Mesendoderm (in vitro differentiated cells): ENCODE measurements at regions not wholly inside any gene's neighbourhood (a gene's known extent, or its start where the extent isn't known, plus 50 kb on each side); places are given as distances from the start of the nearest gene placed in this dataset.

Experiments used
- DNase-seq: peaks from one replicate; pipeline ENCODE4 v3.0.0; 2013
- H2AK5ac ChIP-seq: 2 replicates; pipeline ENCODE4 v1.6.1; 2013; ENCODE audit warnings: low read length, inconsistent platforms
- H2BK120ac ChIP-seq: 2 replicates; pipeline ENCODE4 v1.6.1; 2013; ENCODE audit warnings: low read depth, mild to moderate bottlenecking, low read length, moderate library complexity, mixed read lengths
- H2BK15ac ChIP-seq: replicated peaks from 2 replicates; pipeline ENCODE4 v1.6.1; 2013; ENCODE audit warnings: low read depth, mild to moderate bottlenecking, moderate library complexity
- H2BK5ac ChIP-seq: 2 replicates; pipeline ENCODE4 v1.6.1; 2013; ENCODE audit warnings: low read length, inconsistent platforms
- H3K18ac ChIP-seq: 2 replicates; pipeline ENCODE4 v1.6.1; 2013; ENCODE audit warnings: mild to moderate bottlenecking, low read length, mixed read lengths
- H3K23ac ChIP-seq: one replicate; pipeline ENCODE4 v1.6.1; 2013; ENCODE audit warnings: low read length
- H3K27ac ChIP-seq: 2 replicates; pipeline ENCODE4 v1.5.1; 2013; ENCODE audit warnings: low read depth, mild to moderate bottlenecking, inconsistent platforms, low read length, moderate library complexity
- H3K27me3 ChIP-seq: 2 replicates; pipeline ENCODE4 v1.6.1; 2013; ENCODE audit warnings: low read length, control low read depth, mild to moderate bottlenecking, inconsistent platforms; ENCODE audit not compliant: insufficient read depth, poor library complexity
- H3K36me3 ChIP-seq: 2 replicates; pipeline ENCODE4 v1.6.1; 2013; ENCODE audit warnings: low read length, inconsistent platforms; ENCODE audit not compliant: control insufficient read depth, insufficient read depth
- H3K4ac ChIP-seq: one replicate; pipeline ENCODE4 v1.6.1; 2013; ENCODE audit warnings: low read depth, mild to moderate bottlenecking, low read length, moderate library complexity
- H3K4me1 ChIP-seq: 2 replicates; pipeline ENCODE4 v1.6.1; 2013; ENCODE audit warnings: low read depth, low read length, inconsistent platforms; ENCODE audit not compliant: control insufficient read depth
- H3K4me2 ChIP-seq: 2 replicates; pipeline ENCODE4 v1.6.1; 2013; ENCODE audit warnings: low read length
- H3K4me3 ChIP-seq: 2 replicates; pipeline ENCODE4 v1.5.1; 2013; ENCODE audit warnings: mild to moderate bottlenecking, low read length
- H3K56ac ChIP-seq: one replicate; pipeline ENCODE4 v1.6.1; 2013; ENCODE audit warnings: low read length
- H3K79me1 ChIP-seq: 2 replicates; pipeline ENCODE4 v1.6.1; 2013; ENCODE audit warnings: low read length, inconsistent platforms
- H3K79me2 ChIP-seq: 2 replicates; pipeline ENCODE4 v1.6.1; 2013; ENCODE audit warnings: mild to moderate bottlenecking, low read length; ENCODE audit not compliant: control insufficient read depth, insufficient read depth
- H3K9ac ChIP-seq: 2 replicates; pipeline ENCODE4 v1.6.1; 2013; ENCODE audit warnings: low read length, inconsistent platforms
- H4K5ac ChIP-seq: one replicate; pipeline ENCODE4 v1.6.1; 2013; ENCODE audit warnings: low read length
- H4K8ac ChIP-seq: one replicate; pipeline ENCODE4 v1.6.1; 2013; ENCODE audit warnings: low read depth, mild to moderate bottlenecking, control low read depth, low read length, moderate library complexity
- WGBS: extraction: QIAGEN DNeasy Blood & Tissue Kit; methylation state at CpG from one replicate; pipeline ENCODE4 v1.1.7; 2013; ENCODE audit warnings: low lambda C conversion rate, missing lambda C conversion rate; ENCODE audit not compliant: insufficient coverage; ENCODE audit errors: extremely low coverage; 5-methylcytosine and 5-hydroxymethylcytosine counted together

DNA sequence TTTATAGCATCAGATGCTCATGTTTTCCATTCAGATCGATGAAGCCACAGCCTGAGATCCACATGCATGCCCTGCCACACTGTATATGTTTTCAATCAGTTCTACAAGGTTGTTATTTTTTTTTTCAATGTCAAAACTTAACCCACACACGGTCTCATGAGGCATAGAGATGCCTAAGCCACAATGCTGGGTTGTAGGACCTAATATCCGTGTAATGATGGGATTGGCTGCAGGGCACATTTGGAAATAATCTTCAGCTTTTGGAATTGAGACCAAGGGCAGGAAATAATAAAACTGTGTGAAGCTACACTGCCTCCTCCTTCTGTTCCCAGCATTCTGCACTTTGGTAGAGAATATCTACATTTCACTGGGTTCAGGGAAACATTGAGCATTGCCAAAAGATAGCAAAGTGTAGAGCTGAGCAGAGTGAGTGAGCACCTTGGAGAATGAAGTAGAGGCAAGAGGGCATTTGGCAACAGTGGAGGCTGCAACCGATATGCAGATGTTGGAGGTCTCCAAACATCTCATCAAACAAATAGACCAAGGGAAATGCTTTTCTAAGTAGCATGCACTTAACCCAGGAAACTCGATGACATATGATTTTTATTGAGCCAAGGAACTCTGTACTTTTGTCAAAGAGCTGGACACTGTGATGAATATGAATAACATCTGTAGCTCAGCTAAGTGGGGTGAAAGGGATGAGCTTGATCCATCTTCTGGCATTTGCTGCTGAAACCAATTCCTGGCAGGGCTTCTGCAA, 176.7 kb downstream of the LYPLAL1 start:
- Histone ChIP-seq H2BK120ac (no peak overlapping the region), H3K23ac (no peak overlapping the region), H3K4me2 (no peak overlapping the region), H3K18ac (no peak overlapping the region), H2BK15ac (no peak overlapping the region), H3K4ac (no peak overlapping the region), H3K79me2 (no peaks in the 10 kb centered on the region), H3K27me3 (no peaks in the 10 kb centered on the region), H3K36me3 (no peaks in the 10 kb centered on the region), H3K79me1 (no peaks in the 10 kb centered on the region), H2AK5ac (no peak overlapping the region), H3K27ac (no peak overlapping the region), H2BK5ac (no peak overlapping the region), H3K4me3 (no peak overlapping the region), H4K8ac (no peak overlapping the region), H3K4me1 (no peaks in the 10 kb centered on the region), H3K56ac (no peak overlapping the region), H4K5ac (no peak overlapping the region), H3K9ac (no peak overlapping the region)
- WGBS = no CpG with 5 or more reads among the region's 5 CpGs
- DNase-seq = no peak

DNA sequence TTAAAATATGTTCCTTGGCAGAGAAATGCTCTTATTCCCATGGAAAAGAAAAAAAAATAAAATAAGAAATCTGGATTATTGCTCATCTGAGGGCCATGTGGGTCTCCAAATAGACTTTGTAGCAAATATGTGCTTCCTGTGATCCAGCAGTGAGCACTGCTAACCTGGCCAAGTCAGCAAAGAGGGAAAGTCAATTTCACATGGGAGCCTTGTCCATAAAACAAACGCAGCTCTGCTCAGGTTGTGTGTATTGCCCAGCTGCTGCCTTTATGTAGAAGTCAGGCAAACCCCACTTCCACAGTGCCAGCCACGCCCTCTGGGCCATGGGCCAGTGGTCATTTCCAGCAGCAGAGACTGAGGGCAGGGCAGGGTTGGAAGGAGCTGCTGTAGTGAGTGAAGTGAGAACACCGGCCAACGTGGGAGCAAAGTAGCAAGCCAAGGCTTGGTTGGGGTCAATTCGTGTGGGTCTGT, 174.3 kb downstream of the LYPLAL1 start:
- Histone ChIP-seq H3K4ac (no peak overlapping the region), H3K9ac (no peak overlapping the region), H3K23ac (no peak overlapping the region), H4K8ac (no peak overlapping the region), H3K4me2 (no peak overlapping the region), H3K4me1 (no peaks in the 10 kb centered on the region), H2BK120ac (no peak overlapping the region), H3K36me3 (no peaks in the 10 kb centered on the region), H2AK5ac (no peak overlapping the region), H3K56ac (no peak overlapping the region), H4K5ac (no peak overlapping the region), H3K27ac (no peak overlapping the region), H3K79me2 (no peaks in the 10 kb centered on the region), H3K4me3 (no peak overlapping the region), H3K18ac (no peak overlapping the region), H2BK15ac (no peak overlapping the region), H3K27me3 (no peaks in the 10 kb centered on the region), H3K79me1 (no peaks in the 10 kb centered on the region), H2BK5ac (no peak overlapping the region)
- no peak for DNase-seq
- no CpG with 5 or more reads among the region's 5 CpGs for WGBS

DNA sequence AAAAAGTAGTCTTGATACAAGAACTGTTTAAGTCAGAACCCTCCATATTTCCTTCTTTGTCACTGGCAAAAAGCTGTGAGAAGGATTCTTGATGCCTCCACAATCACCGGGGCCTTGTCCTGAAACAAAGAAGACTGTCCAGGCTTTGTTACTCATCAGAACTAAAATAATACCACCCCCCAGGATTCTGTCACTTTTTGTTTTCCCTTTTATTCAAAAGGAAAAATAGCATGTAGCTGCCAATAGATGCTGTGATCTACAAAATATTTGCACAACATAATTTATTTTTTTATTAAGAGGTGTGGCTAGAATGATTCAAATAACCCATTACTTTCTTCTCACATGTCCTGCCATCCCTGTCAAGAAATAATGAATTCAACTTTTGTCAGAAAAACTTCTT, 173.7 kb downstream of the LYPLAL1 start:
- Histone ChIP-seq H3K4me2 (no peak overlapping the region), H2BK15ac (no peak overlapping the region), H4K8ac (no peak overlapping the region), H4K5ac (no peak overlapping the region), H2AK5ac (no peak overlapping the region), H3K56ac (no peak overlapping the region), H3K79me2 (no peaks in the 10 kb centered on the region), H3K27me3 (no peaks in the 10 kb centered on the region), H2BK5ac (no peak overlapping the region), H3K27ac (no peak overlapping the region), H3K23ac (no peak overlapping the region), H3K18ac (no peak overlapping the region), H3K9ac (no peak overlapping the region), H3K36me3 (no peaks in the 10 kb centered on the region), H3K79me1 (no peaks in the 10 kb centered on the region), H3K4ac (no peak overlapping the region), H3K4me1 (no peaks in the 10 kb centered on the region), H2BK120ac (no peak overlapping the region), H3K4me3 (no peak overlapping the region)
- WGBS = no CpG with 5 or more reads among the region's 1 CpG
- no peak for DNase-seq

DNA sequence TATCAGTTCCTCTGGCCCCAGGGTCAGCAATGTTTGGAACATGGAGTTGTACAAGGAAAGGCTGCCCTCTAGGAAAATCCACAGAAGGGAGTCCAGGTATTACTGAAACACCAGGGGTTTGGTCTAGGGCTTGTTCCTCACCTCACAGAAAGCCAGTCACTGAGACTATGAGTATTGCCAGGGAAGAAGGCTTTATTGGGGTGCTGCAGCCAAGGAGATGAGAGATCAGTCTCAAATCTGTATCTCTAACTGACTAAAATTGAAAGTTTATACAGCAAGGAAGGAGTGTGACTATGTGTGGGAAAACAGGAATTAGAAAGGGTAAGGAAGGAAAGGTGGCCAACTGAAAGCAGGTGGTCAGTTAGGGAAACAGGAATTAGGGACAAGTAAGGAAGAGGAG, 172.3 kb downstream of the LYPLAL1 start:
- no peak for DNase-seq
- H3K27me3 ChIP-seq = no peaks in the 10 kb centered on the region
- no peaks in the 10 kb centered on the region for H3K79me1 ChIP-seq
- no peak overlapping the region for H3K27ac ChIP-seq
- no peak overlapping the region for H3K18ac ChIP-seq
- no peak overlapping the region for H3K23ac ChIP-seq
- no peaks in the 10 kb centered on the region for H3K79me2 ChIP-seq
- H3K9ac ChIP-seq = no peak overlapping the region
- no peak overlapping the region for H2BK5ac ChIP-seq
- no peak overlapping the region for H3K4ac ChIP-seq
- H3K56ac ChIP-seq = no peak overlapping the region
- H2BK120ac ChIP-seq = no peak overlapping the region
- no peak overlapping the region for H3K4me3 ChIP-seq
- no peak overlapping the region for H4K5ac ChIP-seq
- no peak overlapping the region for H2BK15ac ChIP-seq
- no peaks in the 10 kb centered on the region for H3K36me3 ChIP-seq
- no peak overlapping the region for H3K4me2 ChIP-seq
- no peak overlapping the region for H2AK5ac ChIP-seq
- H4K8ac ChIP-seq = no peak overlapping the region
- no peaks in the 10 kb centered on the region for H3K4me1 ChIP-seq

DNA sequence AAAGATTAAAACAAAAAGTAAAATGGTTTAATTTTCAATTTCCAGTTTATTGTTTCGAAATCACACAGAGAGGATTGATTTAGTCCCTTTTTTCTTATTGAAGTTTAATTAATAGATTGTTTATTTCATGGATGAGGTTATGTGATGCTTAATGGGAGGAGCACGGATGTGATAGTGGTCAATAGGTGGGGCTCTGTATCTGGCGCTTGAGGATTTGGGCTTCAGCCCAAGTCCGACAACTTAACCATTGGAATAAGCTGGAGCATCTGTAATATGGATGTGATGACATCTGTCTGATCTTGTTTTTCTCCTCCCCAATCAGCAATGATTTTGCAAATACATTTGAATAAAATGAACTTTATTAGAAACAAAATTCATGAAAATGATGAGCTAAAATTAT, 169.2 kb downstream of the LYPLAL1 start:
- Histone ChIP-seq H2BK120ac (no peak overlapping the region), H3K79me1 (no peaks in the 10 kb centered on the region), H3K9ac (no peak overlapping the region), H3K79me2 (no peaks in the 10 kb centered on the region), H3K27me3 (no peaks in the 10 kb centered on the region), H3K23ac (no peak overlapping the region), H3K56ac (no peak overlapping the region), H2BK5ac (no peak overlapping the region), H3K4me2 (no peak overlapping the region), H2BK15ac (no peak overlapping the region), H3K4ac (no peak overlapping the region), H3K4me3 (no peak overlapping the region), H3K36me3 (no peaks in the 10 kb centered on the region), H3K18ac (no peak overlapping the region), H4K5ac (no peak overlapping the region), H2AK5ac (no peak overlapping the region), H3K27ac (no peak overlapping the region), H4K8ac (no peak overlapping the region), H3K4me1 (no peaks in the 10 kb centered on the region)
- no CpG with 5 or more reads among the region's 4 CpGs for WGBS
- DNase-seq = no peak

DNA sequence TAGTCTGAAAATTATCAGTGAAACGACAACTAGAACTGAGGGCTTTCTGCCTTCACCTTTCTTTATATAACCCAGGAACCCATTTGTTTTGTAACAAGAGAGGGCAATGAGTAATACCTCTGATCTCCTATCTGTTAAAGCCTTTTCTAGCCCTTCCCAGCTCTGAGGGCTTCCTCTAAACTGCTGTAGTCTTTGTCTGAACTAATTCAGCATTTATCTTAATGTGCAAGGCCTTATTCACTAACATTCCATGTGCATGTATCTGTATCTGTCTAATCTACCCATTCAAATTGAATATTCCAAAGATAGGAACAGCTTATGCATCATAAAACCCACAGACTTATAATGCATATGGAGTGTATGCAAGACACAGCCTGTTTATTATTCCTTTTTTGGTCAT, 167.1 kb downstream of the LYPLAL1 start:
- Histone ChIP-seq H2BK5ac (no peak overlapping the region), H3K4ac (no peak overlapping the region), H3K27me3 (no peaks in the 10 kb centered on the region), H3K56ac (no peak overlapping the region), H2BK15ac (no peak overlapping the region), H4K8ac (no peak overlapping the region), H3K18ac (no peak overlapping the region), H3K36me3 (no peaks in the 10 kb centered on the region), H2AK5ac (no peak overlapping the region), H4K5ac (no peak overlapping the region), H3K23ac (no peak overlapping the region), H3K4me1 (no peaks in the 10 kb centered on the region), H3K4me2 (no peak overlapping the region), H3K4me3 (no peak overlapping the region), H2BK120ac (no peak overlapping the region), H3K79me1 (no peaks in the 10 kb centered on the region), H3K79me2 (no peaks in the 10 kb centered on the region), H3K9ac (no peak overlapping the region), H3K27ac (no peak overlapping the region)
- no CpG with 5 or more reads among the region's 1 CpG for WGBS
- DNase-seq = no peak
